ENCODE measurements at regions not wholly inside any gene's neighbourhood (a gene's known extent, or its start where the extent isn't known, plus 50 kb on each side); places are given as distances from the start of the nearest gene placed in this dataset.

DNA sequence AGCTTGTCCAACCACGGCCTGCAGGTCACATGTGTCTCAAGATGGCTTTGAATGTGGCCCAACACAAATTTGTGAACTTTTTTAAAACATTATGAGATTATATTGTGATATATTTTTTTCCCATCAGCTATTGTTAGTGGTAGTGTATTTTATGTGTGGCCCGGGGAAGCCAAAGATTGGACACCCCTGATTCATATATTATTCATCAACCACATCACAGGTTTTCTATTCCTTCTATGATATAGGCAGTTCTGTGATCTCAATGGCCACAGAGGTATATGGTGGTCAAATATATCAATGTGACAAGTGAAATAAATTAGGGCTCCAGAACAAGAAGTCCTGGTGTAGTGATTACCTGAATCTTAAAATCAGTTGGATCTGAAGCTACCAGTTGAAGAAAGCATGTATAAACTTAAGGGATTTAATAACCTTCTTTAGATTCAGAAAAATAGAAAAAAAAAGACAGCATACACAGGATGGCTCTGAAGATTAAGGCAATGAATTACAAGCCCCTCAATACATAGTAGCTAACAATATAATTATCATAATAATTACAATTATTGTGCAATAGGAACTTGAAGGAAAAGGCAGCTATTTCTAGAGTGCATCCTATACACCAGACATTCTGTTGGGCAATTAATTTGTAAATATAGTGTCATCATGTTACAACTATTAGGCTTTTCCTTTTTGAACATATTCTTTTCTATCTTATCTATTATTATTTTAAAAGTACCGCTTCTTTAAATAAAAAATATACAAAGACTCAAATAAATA, 530.4 kb upstream of the PTPRD start:
- TF ChIP-seq EZH2 (IDR thresholded peaks at IDR 0.05; ENCODE audit: insufficient read depth, poor library complexity, severe bottlenecking), result no peak
- TF ChIP-seq EZH2phosphoT487 (IDR thresholded peaks at IDR 0.05; ENCODE audit: insufficient read depth, low read depth), result no peak

Measured in GM23248 (cell line).